H7 (cell line): ENCODE measurements at regions not wholly inside any gene's neighbourhood (a gene's known extent, or its start where the extent isn't known, plus 50 kb on each side); places are given as distances from the start of the nearest gene placed in this dataset.

Source experiments
- DNase-seq: peaks from one replicate; pipeline ENCODE4 v3.0.0; 2012
- H3K27me3 ChIP-seq: 2 replicates; pipeline ENCODE4 v1.6.0; 2011; ENCODE audit warnings: mild to moderate bottlenecking, low read length; ENCODE audit not compliant: control insufficient read depth, insufficient read depth
- H3K36me3 ChIP-seq: replicated peaks from 2 replicates; pipeline ENCODE4 v1.5.1; 2011; ENCODE audit warnings: low read length; ENCODE audit not compliant: control insufficient read depth, insufficient read depth
- H3K4me3 ChIP-seq: 2 replicates; pipeline ENCODE4 v1.5.1; 2011; ENCODE audit warnings: low read depth, mild to moderate bottlenecking, control low read depth, low read length, moderate library complexity; ENCODE audit not compliant: insufficient read depth

DNA sequence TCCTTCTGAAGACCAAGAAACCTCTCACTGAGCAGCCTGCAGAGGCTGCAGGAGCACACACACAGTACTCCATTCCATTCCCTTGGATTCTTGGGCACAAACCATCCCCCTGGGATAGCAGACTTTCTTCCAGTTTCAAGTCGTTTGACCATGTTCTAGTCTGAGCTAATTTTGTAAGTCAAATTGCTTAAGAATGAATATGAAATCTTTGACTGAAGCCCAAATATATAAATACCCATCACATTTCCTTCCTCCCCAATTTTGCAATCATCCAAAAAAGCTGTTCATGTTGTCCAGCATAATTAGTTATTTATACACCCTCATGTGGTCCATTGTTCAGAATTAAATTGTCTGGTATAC lies 231.2 kb upstream of the TPRG1 start:
- Histone ChIP-seq H3K4me3 (no peak overlapping the region), H3K36me3 (no peaks in the 10 kb centered on the region), H3K27me3 (no peaks in the 10 kb centered on the region)
- DNase-seq, result no peak

DNA sequence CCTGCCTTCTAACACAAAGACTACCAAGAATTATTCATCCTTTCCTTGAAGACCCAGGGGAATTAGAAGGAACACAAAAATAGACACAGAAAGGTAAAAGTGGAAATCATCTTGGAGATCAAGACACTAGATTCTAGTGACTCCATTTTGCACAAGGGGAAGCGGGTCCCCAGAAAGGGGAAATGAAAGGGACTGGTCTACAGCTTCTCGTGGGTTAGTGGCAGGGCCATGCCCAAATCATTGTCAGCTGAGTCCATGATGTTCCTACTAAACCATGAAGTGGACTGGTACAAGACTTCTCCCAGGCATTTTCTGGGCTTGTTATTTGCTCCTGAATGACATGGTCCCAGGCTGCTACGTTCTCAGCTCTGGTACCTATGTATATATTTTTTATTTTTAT lies 230.7 kb upstream of the TPRG1 start:
- no peaks in the 10 kb centered on the region for H3K27me3 ChIP-seq
- no peaks in the 10 kb centered on the region for H3K36me3 ChIP-seq
- no peak overlapping the region for H3K4me3 ChIP-seq
- no peak for DNase-seq

DNA sequence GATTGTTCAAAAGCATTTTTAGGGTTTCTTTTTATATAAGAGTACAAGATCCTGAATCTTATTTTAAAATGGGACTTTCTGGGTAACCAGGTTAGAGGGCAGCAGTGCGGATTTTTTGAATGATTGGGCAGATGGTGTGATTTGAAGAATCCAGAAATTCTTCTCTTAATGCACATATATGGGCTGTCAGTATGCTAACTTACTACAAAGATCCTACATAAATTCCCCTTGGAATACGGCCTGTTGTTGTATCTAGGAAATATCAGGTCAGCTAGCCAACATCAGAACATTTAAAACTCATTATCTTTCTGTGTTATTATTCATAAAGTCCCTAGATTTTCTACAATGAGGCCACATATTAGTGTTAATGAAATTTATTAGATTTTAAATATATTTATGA lies 229.6 kb upstream of the TPRG1 start:
- H3K36me3 ChIP-seq, result no peaks in the 10 kb centered on the region
- no peak overlapping the region for H3K4me3 ChIP-seq
- no peak for DNase-seq
- H3K27me3 ChIP-seq, result no peaks in the 10 kb centered on the region

DNA sequence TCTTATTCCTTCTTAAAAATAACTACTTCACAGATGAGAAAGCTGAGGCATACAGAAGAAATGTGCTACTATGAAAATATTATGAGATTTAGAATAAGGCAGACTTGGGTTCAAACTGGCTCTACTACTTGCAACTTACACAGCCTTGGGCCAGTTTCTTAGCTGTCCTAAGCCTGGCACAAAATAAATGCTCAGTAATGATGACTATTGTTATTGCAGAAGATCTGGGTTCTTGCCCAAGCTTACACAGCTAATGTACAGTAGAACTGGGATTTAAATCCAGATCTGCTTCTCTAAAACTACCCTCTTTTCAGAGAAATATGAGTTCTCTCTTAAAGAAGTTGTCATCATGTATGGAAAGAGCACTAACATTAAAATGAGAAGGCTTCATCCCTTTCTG lies 228.2 kb upstream of the TPRG1 start:
- H3K36me3 ChIP-seq, result no peaks in the 10 kb centered on the region
- no peak for DNase-seq
- no peaks in the 10 kb centered on the region for H3K27me3 ChIP-seq
- H3K4me3 ChIP-seq, result no peak overlapping the region

DNA sequence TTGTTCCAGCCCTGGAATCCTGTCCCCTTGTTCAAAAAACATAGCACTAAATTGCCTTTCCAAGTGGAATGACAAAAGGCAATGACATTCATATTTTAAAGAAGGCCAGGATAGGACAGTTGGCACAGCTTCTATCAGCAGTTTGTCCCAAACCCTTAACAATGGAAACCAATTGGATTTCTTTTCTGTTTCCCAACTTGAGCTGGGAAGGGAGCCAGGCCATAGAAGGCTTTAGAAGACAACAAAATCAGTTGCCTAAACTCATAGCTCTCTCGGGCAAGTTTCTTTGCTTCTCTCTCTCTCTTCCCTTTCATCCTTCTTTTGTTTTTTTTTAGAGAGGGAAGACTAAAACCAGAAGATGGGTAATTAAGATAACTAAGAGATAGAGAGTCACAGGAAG lies 227.7 kb upstream of the TPRG1 start:
- Histone ChIP-seq H3K36me3 (no peaks in the 10 kb centered on the region), H3K4me3 (no peak overlapping the region), H3K27me3 (no peaks in the 10 kb centered on the region)
- DNase-seq, result no peak

DNA sequence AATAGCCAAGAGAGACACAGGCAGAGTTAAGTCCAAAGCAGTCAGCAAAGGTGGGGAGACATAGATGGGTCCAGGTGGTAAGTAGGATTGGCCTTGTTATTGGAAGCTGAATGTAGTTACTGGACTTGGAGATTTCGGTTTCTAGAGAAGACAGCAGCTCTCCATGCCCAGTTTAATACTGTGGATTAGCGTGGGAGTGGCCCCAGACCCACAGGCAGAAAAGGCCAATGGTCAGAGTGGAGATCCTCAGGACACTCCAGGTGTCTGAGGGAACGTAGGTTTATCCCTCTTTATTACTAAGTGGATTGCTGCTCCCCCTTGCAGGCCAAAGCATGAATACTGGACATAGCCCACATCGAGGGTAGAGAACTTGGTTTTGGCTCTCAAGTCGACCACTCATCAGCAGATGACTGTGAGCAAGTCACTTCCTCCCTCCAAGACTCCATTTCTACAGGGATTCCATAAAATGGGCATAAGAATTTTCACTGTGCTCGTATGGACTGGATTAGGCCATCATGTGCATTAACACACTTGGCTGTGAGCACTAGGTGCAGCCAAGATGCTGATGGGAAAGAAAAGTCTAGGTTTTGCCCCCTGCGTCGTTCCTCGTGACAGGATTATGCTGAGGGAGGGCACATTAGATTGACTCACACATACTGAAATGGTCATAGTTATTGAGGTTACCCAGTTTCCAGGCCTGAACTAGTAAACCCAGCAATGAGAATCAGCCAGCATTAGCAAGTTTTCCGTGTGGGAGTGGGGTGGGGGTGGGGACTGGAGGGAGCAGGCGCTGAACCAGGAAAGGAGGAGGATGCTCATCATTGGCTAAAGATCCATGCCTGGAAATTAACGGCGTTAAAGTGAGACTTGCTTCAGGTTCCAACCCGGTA lies 225.2 kb upstream of the TPRG1 start:
- H3K36me3 ChIP-seq, result no peaks in the 10 kb centered on the region
- DNase-seq, result no peak
- no peaks in the 10 kb centered on the region for H3K27me3 ChIP-seq
- peak overlapping the region; percentile 51 for H3K4me3 ChIP-seq

DNA sequence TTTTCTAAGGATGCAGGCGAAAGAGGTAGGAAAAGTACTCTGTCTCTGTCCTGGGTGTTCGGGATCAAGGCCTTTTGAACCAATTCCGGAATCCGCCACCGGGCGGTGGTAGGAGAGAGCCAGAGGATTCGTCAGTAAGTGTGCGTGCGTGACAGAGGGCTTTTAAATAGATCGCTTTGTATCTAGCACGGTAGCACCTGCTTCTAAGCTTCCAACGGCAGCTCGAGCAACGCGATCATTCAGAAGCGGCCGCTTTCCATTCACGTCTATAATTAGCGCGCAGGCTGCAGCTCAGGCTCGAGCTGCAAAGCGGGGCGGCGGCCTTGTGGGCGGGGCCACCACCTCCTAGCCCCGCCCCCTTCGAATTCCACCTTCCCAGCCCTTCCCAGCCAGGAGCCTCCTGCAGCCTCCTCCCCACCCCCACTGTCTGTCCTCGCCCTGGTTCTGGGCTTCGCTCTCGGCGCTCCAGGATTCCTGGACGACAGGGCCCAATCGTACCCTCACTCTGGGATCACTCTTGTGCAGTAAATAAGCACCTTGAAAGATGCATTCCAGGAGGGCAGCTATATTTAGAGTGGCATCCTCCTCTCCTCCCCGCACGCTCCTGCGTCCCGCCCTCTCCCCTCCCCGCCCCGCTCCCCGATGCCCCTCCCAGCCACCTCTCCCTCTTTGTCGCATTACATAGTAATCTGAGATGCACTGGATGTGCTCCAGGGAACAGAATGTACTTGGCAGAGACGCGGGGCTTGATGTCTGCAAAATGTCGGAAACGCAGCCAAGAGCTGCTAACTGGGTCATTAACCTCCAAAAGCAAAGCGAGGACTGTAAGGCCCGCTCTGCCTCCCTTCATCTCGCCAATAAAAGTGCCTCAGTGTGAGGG lies 224.1 kb upstream of the TPRG1 start:
- Histone ChIP-seq H3K27me3 (no peaks in the 10 kb centered on the region), H3K36me3 (no peaks in the 10 kb centered on the region), H3K4me3 (peak overlapping the region; percentile 51)
- DNase-seq, result peak; percentile 94

DNA sequence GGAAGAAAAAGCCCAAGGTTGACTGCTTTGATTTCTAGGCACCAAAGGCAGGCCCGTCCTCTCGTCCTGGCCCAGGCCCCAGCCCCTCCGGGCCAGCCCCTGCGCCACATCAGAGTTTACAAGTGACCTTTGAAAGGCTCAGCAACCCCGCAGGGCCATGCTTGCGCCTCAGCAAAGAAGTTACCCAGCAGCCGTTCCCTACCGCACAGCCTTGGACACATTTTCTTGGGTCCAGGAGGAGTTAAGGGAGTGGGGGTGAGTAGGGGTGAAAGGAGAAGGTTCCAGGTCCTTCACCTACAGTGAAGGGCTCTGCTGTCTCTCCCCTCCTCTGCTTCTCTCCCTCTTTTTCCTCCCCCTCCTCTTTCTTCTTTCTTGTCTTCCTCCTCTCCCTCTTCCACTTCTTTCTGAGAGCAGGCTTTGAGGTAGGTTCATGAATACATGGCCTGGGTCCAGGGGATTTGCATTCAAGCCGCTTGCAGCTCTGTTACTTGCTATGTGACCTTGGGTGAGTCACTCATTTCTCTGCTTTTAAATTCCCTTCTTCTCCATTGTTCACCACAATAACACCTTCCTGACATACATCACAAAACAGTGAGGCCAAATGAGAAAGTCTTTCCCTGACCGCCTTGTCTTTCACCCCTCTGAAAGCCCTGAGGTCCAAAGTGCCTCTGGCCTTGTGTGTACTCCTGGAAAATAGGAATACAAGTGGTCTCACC lies 223.3 kb upstream of the TPRG1 start:
- DNase-seq, result no peak
- H3K27me3 ChIP-seq, result no peaks in the 10 kb centered on the region
- peak overlapping the region; percentile 51 for H3K4me3 ChIP-seq
- no peaks in the 10 kb centered on the region for H3K36me3 ChIP-seq

DNA sequence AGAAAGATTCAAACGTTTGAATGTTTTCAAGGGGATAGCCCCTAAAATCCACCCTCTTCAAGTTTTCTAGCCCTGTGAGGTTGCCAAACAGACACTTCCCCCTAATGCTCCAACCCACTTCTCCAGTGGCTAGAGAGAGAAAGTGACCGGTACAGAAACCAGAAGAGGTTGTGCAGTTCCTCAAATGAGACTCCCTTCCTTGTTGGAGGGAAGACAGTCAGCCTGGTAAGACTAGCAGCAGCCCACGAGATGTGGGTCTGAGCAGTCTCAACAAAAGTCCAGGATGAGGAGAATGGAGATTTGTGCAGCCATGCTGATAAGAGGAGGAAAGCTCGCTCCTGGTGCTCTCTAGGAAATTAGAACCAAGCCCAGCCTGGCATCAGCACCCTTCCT lies 222.8 kb upstream of the TPRG1 start:
- no peak overlapping the region for H3K4me3 ChIP-seq
- DNase-seq, result no peak
- no peaks in the 10 kb centered on the region for H3K36me3 ChIP-seq
- no peaks in the 10 kb centered on the region for H3K27me3 ChIP-seq

DNA sequence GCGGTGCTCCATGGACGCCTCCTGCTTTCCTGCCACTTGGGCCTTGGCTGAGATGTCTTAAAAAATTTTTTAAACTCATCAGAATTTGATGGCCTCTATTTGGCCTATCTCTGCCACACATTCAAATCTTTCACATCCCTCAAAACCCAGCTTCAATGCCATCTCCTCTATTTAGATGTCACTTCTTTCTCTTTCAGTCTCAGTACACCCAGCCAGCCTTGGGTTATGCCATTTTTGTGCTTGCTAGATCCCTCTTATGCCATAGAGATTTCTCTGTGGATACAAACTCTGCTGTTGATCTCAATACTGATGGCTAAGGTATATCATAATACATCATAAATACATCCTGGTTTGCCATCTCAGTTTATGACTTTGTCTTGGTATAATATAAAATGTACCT lies 222.3 kb upstream of the TPRG1 start:
- no peak for DNase-seq
- H3K27me3 ChIP-seq, result no peaks in the 10 kb centered on the region
- no peaks in the 10 kb centered on the region for H3K36me3 ChIP-seq
- no peak overlapping the region for H3K4me3 ChIP-seq

DNA sequence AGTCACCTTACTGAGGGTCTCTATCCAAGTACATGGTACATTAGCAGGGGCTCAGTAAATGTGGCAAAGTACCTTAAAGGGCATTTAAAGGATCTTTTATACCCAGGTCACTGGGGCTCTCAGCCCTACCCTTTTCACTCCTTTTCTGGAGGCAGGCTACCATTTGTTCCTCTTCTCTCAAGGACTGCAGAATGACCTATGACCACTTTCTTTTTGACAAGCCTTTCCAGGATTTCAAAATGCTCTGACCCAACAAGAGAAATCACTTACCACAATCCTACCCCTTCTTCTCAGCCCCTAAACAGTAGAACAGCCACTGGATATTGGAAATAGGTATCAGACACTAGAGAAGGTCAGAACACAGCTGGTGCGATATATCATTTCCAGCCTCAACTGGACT lies 221.8 kb upstream of the TPRG1 start:
- no peak overlapping the region for H3K4me3 ChIP-seq
- no peaks in the 10 kb centered on the region for H3K36me3 ChIP-seq
- no peaks in the 10 kb centered on the region for H3K27me3 ChIP-seq
- no peak for DNase-seq

DNA sequence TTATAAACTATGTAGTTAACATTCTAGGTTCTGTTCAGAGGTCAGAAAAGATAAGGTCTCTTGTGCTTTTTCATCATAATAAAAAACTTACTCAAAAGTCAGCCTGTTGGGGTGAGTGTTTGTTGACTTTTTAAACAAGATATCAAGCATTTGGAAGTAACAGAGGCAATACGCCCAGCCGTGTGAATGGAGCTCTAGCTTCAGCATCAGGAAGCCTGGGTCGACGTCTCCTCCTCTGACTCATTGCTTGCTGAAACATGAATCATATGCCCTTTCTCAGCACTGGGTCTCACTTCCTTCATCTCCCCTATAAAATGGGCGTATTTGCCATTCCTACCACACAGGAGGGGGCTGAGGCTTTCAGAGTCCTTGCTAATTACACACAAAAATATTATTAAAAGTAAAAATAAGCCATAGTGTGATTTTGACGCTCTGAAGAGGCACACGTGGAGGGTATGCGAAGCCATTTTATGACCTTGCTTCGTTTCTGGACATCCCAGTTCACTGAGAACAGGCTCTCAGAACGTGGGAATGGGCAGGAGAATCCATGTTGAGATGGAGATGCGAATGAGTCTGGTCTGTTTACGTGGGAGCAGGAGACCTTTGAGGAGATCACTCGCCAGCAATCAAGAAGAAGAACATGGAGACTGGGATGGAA lies 220.8 kb upstream of the TPRG1 start:
- Histone ChIP-seq H3K27me3 (no peaks in the 10 kb centered on the region), H3K4me3 (no peak overlapping the region), H3K36me3 (no peaks in the 10 kb centered on the region)
- DNase-seq, result no peak

DNA sequence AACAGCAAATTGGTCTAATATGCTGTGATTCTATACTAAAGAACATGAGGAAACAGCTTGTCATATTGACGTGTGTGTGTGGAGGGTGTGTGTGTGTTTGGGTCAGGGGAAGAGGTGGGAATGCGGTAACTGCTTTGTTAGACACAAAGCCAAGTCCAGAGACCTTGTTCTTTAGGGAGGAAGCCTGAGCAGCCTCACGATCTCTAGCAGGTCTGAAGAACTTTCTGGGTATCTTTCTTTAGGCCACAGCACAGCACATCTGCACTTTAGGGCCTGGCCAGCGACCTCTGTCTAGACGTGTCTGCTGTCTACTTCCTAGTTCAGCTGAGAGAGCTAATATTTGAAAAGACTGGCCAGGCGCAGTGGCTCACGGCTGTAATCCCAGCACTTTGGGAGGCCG lies 220.0 kb upstream of the TPRG1 start:
- Histone ChIP-seq H3K4me3 (no peak overlapping the region), H3K36me3 (no peaks in the 10 kb centered on the region), H3K27me3 (no peaks in the 10 kb centered on the region)
- no peak for DNase-seq

DNA sequence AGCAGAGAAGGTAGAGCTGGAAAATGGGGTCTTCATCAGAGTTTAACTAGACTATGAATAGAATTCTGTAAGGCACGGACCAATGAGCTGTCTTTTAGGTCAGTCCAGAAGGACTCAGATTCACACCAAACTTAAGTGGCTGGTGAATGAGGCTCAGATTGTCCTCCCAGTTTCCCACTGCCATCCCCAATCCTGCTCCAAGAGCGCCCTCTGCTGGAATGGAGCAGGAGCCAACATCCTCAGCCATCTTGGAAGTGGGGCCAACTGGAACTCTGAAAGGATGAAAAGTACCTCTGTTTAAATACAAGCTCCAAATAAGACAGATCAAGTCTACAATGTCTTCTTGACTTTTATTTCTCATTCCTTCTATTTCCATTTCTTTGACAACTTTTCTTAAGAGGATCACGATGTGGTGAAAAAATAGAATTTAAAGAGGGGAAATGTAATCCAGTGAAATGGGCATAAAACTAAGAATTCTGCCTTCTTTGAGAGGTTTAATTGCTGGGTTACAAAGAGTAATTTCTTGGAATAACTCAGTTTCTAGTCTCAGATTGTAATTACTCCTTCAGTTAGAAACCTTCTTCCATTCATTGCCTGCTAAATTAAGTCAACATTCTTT lies 217.1 kb upstream of the TPRG1 start:
- Histone ChIP-seq H3K4me3 (no peak overlapping the region), H3K36me3 (no peaks in the 10 kb centered on the region), H3K27me3 (no peaks in the 10 kb centered on the region)
- peak; percentile 75 for DNase-seq
